GM18907 (cell line): ENCODE measurements at regions not wholly inside any gene's neighbourhood (a gene's known extent, or its start where the extent isn't known, plus 50 kb on each side); places are given as distances from the start of the nearest gene placed in this dataset.
"Not testable (repeated sequence)": the region's sequence is repeated elsewhere in the genome, so short reads cannot be mapped to it uniquely, and the experiment has no call there.

Experiments used
- ATAC-seq: cut with Tn5 transposase; IDR thresholded peaks from one replicate; pipeline ENCODE4 v1.9.1; 2021; ENCODE audit warnings: mild to moderate bottlenecking, moderate library complexity; ENCODE audit not compliant: unreplicated experiment

DNA sequence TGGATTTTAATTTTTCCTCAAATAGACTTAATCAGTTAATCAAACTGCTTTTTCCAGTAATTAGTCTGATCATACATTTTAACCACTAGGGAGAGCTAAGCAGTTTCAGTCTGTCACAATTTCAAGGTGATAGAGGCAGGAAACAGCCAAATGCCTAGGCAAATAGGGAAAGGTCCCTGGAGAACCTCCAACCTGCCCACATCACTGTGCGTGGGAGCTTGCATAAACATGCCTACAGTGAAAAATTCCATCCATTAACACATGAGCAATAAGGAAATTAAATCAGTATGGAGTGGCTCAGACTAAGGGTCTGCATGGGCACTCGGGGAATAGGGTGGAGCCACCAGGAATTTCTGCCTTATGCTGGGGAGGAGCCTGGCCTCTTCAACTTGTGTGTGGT lies 74.6 kb downstream of the AASDHPPT start:
- no peak for ATAC-seq

DNA sequence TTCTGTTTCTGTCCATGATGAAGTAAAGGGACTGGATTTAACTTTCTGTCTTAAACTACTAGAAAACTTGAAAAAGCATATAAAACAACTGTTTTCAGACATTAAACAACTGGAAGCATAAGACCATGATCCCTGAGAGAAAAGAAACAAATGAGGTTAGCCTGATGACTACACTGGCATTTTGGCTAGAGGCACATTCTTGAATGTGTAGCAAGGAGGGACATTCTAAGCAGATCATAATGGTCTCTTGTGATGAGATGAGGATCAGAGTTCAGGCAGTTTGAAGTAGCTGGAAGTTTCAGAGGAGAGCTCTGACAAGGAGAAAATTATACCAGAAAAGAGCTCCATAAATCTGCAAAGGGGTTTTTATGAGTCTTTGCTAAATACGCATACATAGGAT lies 75.4 kb downstream of the AASDHPPT start:
- no peak for ATAC-seq

DNA sequence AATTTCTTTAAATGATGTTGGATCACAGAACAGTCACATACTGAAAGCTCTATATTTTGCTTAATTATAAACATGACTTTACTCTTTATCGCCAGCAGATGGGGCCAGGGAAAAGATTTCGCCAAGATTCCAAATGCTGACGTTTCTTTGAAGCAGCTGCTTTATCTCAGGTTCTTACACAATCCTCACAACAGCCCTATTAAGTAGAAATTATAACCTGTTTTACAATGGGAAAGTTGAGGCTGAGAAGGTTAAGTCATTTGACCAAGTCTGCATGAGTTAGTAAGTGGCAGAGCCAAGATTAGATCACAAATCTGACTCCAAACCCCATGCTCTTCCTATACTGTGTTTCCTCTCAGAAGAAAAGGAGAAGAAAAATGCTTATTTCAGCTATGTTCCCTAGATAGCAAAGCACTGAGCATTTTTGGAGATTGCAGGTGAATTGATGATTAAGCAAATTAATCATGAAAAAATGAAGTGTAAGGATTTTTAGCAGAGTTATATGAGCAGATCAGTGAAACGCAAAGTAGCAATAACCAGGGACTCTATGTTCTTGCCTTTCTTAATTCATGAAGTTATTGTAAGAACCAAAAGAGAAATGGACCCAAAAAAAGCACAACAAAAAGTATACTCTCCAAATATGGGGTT lies 79.0 kb downstream of the AASDHPPT start:
- ATAC-seq: peak; percentile 74

DNA sequence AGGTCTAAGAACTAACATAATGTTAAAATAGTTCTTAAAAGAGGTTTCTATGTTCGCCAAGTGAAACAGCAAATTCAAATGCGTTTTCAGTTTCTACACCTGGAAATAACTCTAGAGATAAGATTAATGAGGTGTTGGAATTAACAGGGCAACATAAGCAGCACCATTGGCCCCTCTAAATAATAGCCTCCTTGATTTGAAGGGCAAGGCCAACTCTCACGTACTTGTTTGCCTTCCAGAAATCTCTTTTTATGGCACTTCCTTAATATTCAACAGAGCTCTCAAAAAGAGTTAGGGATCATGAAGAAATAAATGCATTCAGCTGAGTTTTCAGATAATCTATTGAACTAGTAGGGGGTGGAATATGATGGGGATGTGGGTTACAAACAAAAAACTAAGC lies 80.9 kb downstream of the AASDHPPT start:
- ATAC-seq: no peak

DNA sequence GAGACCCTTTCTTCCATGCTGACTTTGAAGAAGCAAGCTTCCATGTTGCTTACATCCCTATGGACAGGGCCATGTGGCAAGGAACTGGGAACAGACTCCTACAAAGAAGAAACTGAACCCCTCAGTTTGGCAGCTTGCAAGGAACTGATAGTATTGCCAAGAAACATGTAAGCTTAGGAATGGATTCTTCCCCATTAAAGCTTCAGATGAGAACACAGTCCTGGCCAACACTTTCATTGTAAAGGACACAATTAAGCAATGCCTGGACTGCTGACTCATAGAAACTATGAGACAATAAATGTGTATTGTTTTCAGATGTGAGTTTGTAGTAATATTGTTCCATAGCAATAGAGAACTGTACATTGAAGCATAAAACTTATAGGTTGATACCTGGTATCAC lies 82.4 kb downstream of the AASDHPPT start:
- no peak for ATAC-seq

DNA sequence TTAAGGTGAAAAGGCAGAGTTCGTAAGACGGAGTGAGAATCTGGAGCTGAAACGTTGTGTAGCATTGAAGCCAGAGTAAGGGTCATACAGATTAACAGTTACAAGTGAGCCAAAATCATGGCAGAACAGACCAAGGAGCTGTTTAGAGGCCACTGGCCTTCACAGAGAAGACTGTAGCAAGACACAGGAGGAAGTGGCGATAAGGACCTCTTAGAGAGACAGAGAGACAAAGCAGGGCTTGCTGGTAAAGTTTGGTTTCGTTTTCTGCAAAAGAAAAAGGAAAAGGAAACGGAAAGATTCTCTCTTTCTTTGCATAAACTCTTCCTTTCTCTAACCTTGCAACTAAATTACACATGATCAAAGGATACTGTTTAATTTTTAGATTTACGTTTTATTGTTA lies 83.0 kb downstream of the AASDHPPT start:
- ATAC-seq: no peak

DNA sequence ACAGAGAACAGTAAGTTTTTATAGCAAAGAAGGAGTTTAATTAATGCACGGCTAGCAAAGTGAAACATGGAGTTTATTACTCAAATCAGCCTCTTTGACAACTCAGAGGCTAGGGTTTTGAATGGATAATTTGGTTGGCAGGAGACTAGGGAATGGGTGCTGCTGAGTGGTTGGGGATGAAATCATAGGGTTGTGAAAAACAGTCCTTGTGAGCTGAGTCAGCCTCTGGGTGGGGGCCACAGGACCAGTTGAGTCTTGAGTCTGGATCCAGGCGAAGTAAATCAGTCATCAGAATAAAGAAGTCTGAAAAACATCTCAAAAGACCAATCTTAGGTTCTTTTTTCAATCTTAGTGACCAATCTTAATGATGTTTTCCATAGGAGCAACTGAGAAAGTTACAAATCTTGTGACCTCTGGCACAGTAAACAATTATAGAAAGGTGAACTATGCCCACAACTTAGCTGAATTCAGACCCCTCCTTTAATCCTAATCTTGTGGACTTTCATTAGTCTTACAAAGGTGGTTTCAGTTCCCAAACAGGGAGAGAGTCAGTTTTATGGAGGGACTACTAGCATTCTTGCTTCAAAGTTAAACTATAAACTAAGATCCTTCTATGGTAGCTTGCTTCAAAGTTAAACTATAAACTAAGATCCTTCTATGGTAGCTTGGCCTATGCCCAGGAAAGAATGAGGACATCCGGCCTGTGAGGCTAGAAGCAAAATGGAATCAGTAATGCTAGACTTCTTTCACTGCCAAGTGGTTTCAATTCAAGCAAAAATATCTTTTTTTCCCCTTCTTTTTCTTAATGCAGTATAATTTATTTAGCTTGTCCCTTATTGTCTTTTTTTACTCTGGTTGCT lies 84.5 kb downstream of the AASDHPPT start:
- ATAC-seq: no peak

DNA sequence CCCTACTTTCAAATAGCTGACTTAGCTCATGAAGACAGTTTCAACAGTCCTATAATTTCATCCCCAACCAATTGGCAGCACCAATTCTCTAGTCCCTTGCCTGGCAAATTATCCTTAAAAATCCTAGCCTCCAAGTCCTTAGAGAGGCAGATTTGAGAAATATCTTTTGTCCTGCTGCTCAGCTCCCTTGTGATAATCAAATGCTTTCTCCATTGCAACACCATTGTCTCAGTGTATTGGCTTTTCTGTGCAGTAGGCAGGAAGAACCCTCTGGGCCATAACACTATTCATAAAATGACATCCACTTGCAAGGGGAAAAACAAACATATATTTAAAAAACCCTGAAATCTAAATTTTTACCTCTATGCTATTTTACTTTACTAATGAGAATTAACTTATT lies 89.6 kb downstream of the AASDHPPT start:
- ATAC-seq: no peak

DNA sequence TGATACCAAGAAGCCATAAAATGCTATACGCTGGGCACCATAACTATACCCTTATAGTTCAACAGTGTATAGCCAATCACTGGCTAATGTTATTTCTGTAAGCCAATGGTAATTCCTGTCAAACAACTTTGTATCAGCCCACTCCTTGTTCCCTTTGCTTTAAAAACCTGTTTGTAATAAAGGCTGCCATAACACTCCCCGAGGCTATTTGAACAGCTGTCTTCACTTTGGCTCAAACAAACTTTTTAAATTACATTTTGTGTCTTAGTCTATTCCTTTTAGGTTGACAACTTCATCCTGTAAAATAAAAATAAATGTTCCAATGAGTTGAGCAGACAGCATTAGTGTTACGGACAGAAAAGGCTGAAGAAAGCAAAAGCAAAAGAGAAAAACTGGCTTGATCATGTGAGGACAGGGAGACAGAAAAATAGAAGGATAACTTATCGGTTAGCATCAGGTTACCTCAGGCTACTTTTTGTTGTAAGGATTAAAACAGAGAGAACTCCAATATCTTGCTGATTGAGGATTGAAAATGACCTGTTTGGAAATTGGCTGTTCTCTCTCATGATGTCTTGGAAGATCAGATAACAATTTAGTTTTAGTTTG lies 95.0 kb downstream of the AASDHPPT start:
- no peak for ATAC-seq

DNA sequence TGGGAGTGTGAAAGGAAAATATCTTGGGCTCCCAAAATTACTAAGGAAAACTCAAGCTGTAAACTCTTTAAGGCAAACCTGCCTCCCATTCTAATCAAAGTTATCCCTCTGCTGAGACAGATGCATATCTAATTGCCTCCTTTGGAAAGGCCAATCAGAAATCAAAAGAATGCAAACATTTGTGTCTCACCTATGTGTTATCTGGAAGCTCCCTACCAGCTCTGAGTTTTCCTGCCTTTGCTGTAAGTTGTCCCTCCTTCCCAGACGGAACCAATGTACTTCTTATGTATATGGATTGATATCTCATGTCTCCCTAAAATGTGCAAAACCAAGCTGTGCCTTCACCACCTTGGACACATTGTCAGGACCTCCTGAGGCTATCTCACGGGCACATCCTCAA lies 95.8 kb downstream of the AASDHPPT start:
- no peak for ATAC-seq

DNA sequence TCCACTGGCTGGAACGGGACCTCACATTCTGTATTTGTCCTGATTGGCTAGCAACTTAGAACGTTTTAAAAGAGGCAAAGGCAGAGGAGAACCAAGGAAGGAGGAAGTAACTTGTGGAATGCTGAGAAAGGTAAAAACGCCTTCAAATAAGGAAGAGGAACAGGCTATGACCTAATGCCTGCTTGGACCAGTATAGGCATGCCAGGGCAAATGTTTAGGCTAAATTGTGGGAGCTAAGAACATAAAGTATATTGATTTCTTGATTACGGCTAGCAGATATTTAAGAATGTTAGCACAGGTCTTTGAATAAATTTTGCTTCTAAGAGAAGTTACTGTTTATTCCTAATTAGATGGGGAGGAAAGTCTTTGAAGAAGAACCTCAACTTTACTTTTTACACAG lies 96.5 kb downstream of the AASDHPPT start:
- not testable (repeated sequence) for ATAC-seq

DNA sequence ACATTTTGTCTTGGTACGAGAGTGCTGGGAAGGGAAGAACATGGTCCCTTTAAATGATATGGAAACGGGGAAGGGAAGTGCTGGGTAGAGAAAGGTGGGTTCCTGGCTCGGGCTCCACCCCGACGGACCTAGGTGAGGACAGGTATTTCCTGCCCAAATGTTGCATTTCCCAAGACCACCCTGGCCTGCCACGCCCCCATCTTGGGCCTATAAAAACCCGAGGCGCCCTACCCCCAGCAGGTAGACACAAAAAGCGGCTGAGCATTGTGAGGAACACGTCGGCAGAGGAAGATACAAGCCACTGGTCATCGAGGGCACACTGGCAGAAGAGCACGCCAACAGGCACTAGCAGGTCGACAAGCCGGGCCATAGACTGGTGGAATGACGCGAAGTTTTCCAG lies 99.4 kb downstream of the AASDHPPT start:
- ATAC-seq: no peak

DNA sequence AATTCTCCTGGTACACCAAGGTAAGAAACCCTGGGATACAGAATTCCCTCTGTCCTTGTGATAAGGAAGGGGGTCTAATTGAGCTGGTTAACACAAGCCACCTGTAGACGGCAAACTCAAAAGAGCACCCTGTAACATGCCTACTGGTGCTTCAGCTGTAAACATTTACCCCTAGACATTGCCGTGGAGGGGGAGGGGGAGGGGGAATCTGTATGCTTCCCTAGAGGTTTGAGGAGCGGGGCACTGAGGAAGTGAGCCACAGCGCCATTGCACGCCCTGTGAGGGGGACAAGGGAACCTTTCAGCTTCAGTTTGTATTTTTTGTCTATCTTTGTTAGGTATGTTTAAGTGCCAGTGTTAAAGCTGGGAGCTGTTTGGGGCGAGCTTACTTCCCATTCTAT lies 99.8 kb downstream of the AASDHPPT start:
- no peak for ATAC-seq

DNA sequence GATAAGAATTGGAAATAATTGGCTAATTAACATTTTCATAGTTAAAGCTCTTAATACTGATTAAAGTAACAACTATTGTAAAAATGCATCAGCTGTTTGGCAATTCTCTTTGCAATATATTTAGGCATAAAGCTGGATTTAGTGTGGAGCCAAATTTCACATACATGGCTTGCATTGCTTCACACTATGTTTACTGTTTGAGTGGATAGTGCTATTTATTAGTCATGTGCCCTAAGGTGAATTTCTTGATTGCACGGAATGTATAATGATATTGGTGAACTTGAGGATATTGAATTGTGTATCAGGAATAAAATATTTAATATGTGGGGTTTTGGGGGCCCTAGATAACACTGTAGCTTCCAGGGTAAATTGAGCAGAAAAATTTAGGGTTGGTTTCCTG lies 100.9 kb downstream of the AASDHPPT start:
- no peak for ATAC-seq

DNA sequence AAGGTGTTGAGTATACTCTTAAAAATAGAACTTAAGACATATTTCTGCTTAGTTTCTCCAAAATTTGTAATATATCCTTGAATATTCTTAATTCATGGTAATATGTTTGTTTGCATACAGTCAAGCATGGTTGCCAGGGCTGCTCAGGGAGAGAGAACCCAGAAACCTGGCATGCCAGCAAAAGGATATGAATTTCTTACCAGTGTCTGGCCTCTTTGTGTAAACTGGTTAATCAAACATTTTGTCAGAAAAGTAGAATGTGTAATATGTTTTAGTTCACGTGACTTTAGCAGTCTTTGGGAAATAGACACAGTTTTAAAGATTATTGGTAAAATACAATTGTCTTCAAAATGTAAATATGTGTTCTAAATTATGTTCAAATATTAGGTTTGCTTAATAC lies 101.6 kb downstream of the AASDHPPT start:
- ATAC-seq: no peak

DNA sequence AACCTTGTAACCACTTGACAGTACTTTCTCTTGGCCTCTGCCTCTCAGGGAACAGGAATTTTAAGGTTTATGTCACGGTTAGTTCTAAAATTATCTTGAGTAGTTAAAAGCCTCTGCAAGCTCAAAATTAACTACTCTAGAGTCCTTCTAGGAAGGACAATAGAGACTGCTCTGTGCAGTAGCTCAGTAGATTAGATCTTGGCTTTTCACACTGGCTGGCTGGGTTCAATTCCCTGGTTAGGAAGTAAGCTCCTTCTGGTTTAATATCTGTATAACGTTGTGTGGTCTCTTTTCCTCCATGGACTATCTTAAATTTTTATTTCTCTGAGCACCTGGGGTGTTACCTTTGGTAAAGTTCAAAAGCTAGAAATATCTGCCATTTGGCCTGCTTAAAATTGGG lies 109.2 kb downstream of the AASDHPPT start:
- ATAC-seq: no peak

DNA sequence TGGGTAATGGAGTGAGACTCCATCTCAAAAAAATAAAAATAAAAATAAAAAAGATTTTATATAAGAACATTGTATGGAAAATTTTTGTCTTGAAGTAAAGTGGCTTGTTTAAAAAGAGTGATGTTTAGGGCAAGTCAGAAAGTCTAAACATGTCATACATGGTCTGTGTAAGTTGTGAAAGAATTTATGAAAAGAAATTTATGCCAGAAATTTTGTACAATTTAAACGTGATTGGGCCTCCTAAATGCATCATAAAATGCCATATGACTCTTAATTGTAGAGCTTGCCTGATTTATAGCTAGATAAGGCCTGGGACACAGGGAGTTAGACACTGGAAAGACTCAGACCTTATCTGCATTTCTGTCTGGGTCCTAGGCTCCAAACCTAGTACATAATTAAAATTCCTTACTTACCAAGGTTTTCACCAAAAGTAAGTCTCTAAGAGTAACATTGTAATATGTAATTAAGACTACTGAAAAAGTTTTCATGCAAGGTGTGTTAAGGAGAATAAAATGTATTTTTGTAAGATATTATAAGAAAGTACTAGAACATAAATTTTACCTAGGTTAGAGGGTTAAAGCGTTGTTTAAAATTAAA lies 110.5 kb downstream of the AASDHPPT start:
- ATAC-seq: no peak

DNA sequence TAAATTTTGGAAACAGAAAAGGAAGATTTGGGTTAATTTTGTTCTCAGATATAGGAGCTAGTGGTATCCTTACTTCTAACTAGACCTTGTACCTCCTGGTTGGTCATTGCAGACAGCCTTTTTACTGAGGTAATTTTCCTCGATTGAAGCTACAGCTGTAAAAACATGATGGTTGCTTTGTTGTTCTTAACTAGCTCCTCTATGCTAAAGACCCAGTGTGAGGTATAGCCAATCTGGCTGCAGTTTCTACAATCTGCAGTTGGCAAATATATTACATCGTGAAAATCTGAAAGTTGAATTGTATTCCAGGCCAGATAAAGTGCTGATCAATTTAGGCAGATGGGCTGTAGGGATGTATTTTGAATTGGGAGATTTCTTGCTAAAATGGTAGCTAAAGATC lies 116.5 kb downstream of the AASDHPPT start:
- no peak for ATAC-seq

DNA sequence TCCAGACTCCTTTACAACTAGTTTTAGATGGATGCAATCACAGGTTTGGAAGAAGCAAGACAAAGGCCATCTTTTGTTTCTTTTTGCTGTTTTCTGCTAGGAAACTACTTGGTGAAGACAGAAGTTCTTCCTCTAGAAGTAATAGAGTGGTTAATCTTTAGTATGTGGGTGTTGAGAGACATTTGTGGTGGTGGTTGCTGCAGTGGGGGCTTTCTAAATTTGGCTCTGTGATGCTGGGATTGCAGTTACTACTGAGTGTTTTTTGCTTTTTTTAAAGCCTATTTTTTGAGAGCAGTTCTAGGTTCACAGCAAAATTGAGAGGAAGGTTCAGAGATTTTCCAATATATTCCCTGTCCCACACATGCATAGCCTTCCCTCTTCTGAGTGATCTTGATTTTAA lies 120.0 kb downstream of the AASDHPPT start:
- no peak for ATAC-seq

DNA sequence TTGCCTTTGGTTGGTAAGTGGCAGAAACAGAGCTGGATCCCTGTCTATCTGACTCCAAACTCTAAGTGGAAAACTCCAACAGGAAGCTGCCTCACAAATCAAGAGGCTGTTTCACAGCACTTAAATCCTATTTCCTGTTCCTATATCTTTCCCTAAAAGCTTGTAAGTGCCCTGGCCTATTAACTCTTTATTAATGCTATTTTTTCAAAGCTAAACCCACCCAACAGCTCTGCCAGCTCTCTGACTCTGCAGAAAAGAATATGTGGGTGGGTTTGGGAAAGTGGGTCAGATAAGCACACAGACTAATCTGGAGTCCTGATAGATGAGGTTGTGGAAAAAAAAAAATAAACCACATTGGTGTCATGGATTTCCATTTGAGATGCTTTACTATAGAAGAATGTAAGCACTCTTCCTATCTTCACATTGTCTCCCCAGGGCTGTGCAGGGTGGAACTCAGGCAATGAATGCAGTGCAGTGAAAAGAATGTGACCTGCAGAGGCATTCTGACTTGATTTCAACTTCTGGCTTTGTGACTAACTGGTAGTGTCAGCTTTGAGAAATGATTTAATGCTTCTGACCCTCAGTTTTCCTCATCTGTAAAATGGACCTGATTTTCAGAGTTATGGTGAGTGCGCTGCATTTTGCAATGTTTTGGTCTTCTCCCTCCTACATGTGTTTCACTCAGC lies 125.6 kb downstream of the AASDHPPT start:
- no peak for ATAC-seq

DNA sequence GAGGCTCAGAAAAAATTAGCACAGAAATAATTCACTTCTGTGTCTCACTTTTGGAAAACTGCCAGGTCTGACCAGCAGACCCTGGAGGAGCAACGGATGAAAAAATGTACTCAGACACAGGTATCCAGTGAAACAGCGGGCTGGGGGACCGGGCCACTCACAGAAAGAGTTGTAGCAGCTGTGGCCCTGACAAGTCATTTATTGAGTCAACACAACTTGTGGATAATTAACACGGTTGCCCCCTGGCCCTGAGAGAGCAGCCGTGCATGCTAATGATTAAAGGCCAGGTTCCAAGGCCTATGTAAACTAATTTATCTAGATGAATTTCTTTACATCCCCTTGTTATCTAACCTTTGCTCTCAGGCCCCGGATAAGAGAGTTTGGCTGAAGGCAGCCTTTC lies 131.3 kb downstream of the AASDHPPT start:
- ATAC-seq: peak; percentile 54
